HG02678 (cell line): ENCODE measurements at regions not wholly inside any gene's neighbourhood (a gene's known extent, or its start where the extent isn't known, plus 50 kb on each side); places are given as distances from the start of the nearest gene placed in this dataset.
"Not testable (repeated sequence)": the region's sequence is repeated elsewhere in the genome, so short reads cannot be mapped to it uniquely, and the experiment has no call there.

Experiments
- ATAC-seq: cut with Tn5 transposase; IDR thresholded peaks from one replicate; pipeline ENCODE4 v1.9.1; 2021; ENCODE audit warnings: mild to moderate bottlenecking, moderate library complexity; ENCODE audit not compliant: unreplicated experiment

DNA sequence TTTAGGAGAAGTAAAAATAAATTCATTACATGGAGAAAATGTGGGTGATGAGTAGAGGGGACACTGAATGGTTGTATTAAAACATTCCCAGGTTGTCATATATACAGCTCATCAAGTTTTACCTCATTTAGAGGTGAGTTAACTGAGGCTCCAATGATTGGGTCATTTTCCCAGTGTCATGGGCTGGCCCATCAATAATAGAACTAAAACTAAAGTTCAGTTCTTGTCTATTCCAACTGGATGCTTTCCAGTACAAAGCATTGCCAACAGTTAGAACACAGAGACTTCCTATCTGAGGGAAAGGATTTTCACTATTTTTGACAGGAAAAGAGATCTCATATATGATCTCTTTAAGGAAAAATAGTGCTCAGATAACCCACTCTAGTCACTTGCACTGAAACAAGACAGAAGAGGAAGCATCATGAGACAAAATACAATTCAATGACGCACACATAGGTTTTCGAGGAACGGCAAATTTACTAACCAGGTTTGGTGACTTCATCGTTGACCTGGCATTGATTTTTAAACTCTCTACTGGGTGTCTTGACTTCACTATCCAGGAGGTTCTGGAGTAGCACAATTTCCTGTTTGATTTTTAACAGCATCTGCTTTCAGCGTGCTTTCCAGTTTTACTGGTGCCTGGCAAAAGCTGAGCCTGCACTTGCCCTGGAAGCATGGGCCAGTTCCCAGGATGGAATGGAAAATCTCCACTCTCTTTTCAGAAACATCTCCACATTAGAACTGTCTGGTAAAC is 195.5 kb upstream of the FBXL4 start:
- no peak for ATAC-seq

DNA sequence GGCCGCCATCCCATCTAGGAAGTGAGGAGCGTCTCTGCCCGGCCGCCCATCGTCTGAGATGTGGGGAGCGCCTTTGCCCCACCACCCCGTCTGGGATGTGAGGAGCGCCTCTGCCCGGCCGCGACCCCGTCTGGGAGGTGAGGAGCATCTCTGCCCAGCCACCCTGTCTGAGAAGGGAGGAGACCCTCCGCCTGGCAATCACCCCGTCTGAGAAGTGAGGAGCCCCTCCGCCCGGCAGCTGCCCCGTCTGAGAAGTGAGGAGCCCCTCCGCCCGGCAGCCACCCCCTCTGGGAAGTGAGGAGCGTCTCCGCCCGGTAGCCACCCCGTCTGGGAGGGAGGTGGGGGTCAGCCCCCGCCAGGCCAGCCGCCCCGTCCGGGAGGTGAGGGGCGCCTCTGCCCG is 194.2 kb upstream of the FBXL4 start:
- not testable (repeated sequence) for ATAC-seq

DNA sequence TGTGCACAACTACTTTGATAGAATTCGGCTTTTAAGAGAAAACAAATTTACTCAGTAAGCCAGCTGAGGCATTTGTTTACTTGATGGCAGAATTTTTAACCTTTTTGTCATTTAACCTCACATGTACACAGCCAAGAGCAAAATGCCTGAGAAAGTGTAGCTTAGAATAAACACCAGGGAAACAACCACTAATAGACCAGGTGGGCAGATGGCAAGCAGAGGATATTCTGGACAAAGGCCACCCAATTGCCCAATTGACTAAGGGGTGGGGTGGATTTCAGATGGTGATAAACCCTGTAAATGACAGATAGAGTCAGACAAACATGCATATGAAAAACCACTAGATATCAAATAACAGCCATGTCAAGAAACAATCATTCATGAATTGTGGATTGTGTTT is 190.7 kb upstream of the FBXL4 start:
- ATAC-seq, result no peak

DNA sequence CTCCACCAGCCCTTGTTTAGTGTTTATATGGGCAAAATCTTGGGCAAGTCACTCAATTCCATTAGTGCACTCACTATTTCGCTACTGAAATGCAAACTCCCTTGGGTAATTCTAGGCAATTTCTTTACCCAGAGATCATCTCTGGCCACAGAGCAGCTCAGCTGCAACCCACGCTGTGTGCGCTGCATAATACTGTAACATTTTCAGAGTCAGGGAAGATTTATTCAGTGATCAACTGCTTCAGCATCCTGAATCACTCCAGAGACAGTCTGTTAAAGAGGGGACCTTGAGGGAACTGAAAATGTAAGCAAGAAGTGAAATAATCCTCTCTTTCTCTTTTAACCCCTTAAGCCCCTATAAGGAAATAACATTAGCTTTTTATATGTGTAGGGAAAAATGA is 189.6 kb upstream of the FBXL4 start:
- no peak for ATAC-seq

DNA sequence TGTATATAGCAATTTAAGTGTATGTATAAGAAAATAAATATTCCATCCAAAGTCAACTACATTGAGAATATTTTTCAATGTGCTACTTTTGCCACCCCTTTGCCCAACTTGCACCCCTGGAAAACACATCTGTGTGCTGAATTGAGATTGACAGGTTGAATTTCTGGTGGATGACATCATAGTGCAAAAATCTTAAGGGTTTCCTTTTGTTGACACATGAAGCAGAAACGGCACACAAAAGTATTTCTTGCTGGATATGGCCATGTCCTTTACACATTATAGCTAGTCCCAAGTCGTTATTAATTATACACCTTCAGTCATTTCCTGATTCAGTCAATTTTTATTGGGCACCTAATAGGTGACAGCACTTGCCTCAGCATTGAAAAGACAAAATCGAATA is 188.7 kb upstream of the FBXL4 start:
- ATAC-seq, result no peak

DNA sequence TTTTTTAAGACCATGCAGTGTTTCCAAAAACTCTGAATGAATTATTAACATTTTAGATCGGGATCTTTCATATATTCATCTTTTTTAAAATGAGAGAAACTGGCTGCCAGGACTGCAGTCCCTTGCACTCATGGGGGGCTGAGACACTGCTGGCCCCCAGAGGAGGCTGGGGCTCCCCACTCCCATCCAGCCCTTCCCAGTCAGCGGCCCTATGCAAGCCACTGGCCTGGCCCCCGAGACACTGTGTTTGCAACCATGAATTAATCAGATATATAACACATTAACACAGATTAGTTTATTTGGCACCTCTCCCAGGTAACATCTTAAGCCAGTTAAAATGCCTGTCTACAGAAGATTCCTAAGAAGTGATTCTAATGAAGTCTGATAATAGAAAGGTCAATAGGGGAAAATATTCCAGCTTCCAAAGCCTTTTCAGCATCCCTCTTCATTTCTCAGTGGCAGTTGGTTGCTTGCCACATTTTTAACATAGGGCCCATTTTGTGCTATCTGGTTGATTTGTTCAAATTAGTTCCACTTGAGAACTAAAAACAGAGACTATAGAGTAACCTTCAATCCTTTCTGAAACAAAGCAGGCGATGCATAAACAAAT is 184.4 kb upstream of the FBXL4 start:
- ATAC-seq, result no peak

DNA sequence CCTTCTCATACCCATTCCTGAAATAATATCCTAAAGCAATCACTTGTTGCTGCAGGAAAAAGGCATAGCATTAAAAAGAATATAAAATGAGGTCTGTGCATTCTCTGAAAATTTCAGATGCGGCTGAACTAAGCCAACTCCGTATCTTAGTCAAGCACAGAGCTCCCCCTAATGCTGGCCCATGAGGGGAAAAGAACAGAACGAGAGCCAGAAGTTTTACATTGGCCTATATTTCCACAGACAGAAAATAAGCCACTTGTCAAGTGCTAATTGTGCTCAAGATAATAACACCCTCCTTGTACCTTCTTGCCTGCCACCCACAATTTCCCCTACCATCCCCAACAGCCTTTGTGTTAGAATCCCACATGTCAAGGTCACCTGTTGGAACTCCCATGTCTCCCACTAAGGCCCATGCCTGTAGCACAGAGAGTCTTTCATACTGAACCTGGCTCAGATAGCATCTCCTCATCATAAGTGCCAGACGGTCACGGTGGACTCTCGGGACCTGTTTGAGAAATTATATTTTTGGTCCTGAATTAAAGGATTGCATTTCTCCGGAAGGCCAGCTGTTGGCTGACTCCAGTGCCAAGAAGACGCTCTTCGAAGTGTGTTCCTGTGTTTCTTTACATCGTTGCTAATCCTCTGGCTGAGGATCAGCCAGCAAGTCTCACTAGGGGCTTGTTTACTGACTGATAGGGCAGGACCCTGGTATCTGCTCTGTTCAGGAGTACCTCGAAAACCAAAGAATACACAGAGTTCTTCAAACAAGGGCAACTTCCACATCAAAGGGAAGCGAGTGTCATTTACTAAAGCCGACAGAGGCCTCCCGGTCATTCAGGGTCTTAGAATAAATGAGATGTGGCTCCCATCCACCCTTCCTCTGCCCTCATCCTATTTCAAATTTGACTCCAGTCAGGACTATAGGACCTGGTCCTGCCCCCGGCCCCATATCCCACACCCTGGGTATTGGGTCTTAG is 183.4 kb upstream of the FBXL4 start:
- ATAC-seq, result no peak

DNA sequence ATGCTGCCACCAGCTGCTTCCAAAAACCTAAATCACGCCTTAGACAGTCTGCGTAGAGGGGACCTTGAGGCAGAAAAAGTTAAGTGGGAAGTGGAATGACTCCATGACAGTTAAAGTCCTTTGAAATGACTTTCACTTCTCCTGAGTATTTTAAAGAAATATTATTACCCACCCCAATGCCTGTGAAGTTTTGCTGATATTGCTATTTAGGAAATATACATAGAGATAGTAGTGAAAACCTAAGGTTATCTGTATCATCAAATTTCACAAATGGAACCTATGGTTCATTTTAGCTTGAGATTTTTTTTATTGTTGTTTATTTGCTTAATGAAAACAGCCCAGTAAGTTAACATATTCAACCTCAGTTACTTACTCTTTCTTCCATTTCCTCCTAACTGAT is 182.1 kb upstream of the FBXL4 start:
- no peak for ATAC-seq

DNA sequence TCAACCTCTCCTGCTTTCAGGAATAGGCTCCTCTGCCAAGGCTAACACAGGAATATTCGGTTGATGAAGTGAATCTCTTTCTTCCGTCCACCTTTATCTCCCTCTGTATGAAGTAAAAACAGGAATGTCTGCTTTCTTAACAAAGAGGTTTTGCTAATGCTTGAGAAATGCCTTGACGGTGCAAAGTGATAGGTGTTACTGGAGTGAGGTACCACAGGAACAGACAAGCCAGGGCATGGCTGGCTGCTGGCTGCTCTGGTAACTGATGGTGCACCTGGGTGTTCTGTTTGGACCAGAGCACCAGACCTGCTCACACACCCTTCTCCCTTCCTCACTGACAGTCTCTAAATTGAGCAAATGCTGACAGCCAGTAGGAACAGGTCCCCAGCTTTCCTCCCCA is 174.0 kb upstream of the FBXL4 start:
- ATAC-seq, result no peak

DNA sequence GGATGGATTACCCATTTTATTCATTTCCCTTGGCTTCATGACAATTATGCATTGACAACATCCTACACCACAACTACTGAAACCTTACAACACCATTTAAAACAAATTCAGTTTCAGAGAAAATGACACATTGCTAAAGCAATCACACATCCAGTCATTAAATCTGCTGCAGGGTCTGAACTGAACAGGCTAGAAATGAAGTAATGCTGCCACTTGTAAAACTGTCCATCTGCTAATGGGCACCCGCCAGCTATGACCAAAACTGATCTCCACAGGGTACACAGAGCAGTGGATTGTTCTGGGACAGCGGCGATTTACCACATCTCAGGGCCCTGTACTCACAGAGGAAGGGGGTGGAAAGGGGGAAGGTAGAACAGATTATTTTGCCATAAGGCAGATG is 172.9 kb upstream of the FBXL4 start:
- ATAC-seq, result no peak

DNA sequence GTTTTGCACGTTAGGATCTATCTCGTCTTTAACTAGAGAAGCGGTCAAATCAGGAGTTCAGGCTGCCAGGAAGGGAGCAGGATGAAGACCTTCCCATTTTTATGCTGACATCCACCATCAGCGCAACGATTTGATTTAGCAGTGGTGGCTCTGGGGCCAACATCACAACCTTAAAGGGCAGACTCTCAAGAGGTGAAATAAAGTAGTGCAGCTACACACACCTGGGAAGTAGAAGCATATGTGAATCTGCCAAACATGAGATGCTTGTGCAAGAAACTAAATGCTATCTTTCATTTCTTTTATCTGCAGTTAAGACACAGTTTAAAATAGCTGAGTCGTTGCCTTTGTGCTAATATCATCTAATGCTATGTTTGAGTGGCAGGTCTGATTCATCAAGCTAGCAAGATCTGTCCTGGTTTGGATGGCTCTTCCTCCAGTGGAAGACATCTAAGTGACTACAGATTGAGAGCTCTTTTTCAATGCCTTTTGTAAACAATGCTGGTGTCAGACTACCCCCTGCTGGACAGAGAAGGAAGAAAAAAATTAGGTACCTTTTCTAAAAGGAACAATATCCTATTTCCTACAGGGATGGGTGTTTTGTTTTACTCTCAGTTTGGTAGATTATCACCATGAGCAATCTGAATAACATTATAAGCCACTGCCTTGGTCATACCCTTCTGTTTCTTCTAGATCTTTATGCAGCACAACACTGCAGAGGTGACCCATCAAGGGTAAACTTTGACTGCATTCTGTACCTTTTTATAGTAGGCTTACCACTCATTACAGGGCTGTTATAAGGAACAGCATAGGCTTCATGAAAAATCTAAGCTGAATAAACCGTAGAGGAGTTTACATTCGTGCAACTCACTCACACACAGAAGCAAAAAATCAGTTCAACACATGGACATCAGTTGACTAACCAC is 171.6 kb upstream of the FBXL4 start:
- ATAC-seq, result peak; percentile 55

DNA sequence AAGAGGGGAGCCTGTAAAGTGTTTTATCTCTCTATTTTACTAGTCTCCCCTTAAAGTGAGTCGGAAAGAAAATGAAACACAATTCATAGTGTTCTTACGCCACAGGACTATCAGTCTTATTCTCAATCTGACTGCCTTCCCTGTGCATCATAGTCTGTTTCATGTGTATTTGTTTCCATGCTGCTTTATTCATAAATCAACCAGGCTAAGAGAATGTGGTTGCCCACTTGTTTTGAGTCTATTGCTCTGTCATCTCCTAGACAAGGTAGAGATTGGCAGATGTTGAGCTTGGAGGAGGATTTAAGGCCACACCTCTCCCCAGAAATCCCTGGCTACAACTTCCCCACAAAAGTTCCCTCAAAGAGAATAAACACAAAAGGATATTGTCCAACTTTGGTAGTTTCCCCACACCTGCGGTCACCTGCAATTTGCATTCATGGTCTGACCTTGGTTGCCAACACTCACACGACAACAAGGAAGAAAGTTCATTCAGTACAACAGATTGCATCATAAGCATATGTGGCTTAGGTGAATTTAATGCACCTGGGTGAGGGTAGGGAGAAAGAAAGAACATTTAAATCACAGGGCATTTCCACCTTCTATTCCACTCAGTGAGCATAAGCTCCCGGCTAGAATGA is 167.1 kb upstream of the FBXL4 start:
- ATAC-seq, result no peak

DNA sequence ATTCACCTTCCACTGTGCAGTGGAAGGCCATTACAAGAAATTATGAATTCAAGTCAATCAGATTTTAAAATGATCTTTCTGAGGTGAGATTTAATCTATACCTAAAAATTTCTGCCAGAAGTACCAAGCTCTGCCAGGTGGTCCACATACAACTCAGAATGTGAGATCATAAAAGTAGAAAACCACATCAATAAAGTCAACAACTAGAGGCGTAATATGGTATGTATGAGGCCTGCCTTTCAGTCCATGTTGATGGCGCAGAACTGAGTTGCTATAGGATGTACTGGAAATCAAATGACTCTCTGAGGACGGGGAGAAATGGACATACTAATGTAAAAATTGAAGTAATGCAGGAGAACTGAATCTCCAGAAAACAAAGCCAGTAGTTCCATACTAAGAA is 163.8 kb upstream of the FBXL4 start:
- no peak for ATAC-seq

DNA sequence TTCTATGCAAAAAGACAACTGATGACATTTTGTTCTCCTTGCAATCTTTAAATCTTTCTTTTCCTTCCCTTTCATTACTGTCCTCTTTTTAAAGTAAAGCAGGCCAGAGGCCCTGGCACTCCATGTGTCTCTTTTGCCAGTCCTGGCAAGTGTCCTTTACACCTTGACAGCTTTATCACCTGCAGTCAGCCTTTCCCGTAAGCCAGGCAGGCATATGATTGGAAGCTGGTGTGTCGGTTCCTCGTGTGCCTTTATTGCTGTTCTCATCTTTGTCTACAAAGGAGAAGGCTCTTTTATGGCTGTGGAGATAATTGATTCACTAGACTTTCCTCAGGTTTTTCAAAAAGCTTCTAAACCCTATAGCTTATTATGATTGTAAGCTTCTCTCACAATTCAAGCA is 162.3 kb upstream of the FBXL4 start:
- ATAC-seq, result no peak

DNA sequence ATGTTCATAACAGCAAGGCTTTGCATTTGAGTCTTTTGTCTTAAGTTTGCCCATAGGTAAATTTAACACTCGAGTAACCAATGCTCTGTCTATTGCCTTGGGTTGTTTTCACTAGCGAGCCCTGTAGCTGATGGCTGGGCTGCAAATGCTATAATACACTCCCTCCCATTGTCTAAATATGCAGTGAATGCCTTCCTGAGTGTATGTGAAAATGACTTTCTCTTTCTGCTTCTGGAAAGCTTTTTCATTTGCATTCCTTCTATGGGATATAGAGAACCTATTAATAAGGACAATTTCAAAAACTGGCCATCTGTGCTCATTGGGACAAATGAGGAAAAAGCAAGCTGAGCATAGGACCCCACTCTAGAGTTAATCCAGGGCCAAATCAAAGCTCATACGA is 156.5 kb upstream of the FBXL4 start:
- no peak for ATAC-seq

DNA sequence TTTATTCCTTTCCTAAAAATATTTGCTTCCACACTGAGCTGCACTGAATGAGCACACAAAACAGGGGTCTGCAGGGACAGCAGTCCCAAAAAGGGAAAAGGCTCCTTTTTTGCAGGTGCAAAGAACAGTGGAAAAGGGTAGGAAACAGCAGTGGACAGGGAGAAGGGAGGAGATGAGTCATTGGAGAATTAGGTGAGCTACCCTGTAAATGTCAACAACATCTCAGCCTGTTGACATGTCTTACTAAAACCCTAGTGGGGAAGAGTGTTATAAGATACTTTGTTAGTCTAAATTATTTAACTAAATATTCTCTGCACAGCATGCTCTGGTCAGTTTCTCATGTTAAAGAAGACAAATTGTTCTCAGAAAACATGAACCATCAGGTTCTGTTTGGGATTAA is 151.5 kb upstream of the FBXL4 start:
- ATAC-seq, result no peak

DNA sequence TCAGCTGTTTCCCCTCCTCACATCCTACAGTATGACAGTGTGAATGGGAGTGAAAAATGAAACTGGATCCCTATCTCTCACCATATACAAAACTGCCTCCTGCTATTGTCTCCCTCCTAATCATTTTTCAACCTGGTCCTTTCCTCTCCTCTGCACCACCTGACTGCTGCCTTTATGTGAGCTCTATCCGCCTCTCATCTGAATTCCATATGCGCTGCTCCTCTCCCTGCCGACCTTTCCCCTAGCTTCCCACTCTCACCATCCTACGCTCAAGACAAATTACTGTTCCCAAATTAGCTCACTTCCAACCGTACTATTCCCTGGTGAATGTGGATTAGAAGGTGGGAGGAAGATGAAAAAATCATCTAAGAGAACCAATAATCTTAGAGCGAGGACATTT is 148.4 kb upstream of the FBXL4 start:
- no peak for ATAC-seq

DNA sequence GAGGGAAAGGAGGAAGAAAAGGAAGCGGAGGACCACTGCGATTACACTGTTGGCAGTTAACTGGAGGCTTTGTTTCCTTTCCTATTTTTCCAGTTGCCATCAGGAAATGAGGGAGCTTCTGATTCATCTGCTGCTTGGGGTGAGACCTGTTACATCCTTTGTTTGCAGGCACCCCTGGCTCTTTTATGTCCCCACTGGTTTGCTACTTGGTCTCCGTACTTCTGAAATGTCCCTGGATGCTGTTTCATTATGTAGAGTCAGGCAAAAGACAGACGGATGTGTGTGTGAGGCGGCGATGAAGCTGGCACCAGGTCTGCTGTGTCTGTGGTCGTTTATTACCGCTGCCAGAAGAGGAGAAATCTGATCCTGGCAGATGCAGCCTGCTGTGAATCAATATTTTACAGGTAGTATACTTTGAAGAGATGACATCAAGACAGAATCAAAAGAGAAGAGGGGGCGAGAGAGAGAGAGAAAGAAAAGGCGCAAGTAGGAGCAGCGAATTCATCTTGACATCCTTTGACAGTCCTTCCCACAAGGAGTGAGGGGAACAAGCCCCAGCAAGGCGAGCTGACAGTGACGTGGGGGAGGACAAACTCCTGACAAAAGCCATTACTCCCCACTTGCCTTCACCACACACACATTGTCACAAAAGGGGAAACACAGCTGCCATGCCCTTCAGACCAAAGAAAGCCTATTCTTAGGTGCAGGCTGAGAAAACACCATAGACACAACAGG is 145.9 kb upstream of the FBXL4 start:
- no peak for ATAC-seq

DNA sequence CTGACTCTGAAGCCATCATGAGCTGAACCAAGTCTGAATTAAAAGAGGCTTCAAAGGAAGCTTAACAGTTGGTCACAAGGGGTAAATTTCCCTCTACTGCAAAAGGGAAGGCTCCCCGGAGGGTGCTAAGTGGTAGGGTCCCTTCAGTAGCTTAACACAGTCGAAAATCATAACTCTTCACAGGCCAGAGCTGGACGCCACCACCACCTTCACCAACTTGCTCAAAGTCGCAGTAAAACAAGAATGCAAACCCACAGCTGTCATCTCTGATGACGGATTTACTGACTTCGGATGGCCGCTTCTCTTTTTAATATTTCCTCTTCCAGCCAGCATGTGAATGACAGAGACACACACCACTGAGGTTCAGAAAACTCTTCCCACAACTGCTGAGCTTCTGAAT is 144.7 kb upstream of the FBXL4 start:
- peak; percentile 23 for ATAC-seq

DNA sequence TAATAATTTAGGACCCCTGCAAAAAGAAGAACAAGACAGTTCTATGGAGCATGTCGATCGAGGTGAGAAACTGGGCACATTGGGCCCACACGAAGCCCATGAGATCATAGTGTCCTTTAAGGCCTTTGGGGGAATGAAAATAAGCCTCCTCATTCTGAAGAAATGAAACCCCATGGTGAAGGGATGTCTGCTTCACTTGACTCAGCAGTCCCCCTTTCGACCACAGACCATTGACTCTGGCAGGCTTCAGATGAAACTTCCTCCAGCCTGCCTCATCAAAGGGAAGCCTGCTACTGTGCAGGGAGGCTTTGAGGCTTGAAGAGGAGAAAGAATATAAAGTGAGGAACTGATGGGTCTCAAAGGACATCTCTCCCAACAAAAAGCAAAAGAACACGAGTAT is 144.2 kb upstream of the FBXL4 start:
- peak; percentile 85 for ATAC-seq
